ENCODE measurements at regions not wholly inside any gene's neighbourhood (a gene's known extent, or its start where the extent isn't known, plus 50 kb on each side); places are given as distances from the start of the nearest gene placed in this dataset.

DNA sequence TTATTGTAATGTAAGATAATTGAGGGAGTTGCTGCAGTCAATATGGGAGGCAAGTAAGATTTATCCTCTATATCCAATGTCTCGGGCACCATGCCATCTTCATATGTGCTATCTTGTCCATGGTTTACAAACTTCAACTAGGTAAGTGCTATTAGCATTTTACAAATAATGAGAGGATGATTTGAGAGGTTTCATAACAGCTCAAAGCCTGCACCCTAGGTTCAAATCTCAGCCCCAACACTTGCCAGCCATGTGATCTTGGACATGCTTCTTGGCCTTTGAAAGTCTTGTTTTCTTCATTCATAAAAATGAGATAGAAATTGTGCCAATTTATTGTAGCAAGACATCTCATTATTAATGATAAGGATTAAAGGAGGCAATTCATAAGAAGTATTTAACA is 108.8 kb downstream of the RND3 start:
- ChIA-PET CTCF (no interaction called here), POLR2A (no interaction called here)
- Histone ChIP-seq H3K9ac (no peak overlapping the region), H2AFZ (ENCODE audit: low read depth) (no peak overlapping the region), H3K4me2 (no peak overlapping the region), H3K36me3 (replicated peaks in 1 of 2; ENCODE audit: control insufficient read depth in 1 of 2, insufficient read depth in 2 of 2, low read length in 1 of 2) (no peaks in the 10 kb centered on the region), H3F3A (replicated peaks; ENCODE audit: insufficient read depth) (no peaks in the 10 kb centered on the region), H3K79me2 (ENCODE audit: insufficient read depth) (no peaks in the 10 kb centered on the region), H3K4me3 (ENCODE audit: low read depth in 2 of 2, low read length in 1 of 2) (no peak overlapping the region), H3K27me3 (ENCODE audit: insufficient read depth) (no peaks in the 10 kb centered on the region), H4K20me1 (ENCODE audit: insufficient read depth) (no peaks in the 10 kb centered on the region), H3K27ac (ENCODE audit: low read depth in 2 of 2, low read length in 1 of 2) (no peak overlapping the region), H3K9me2 (no peaks in the 10 kb centered on the region), H3K9me3 (no peaks in the 10 kb centered on the region), H3K4me1 (ENCODE audit: control insufficient read depth in 1 of 2, insufficient read depth in 2 of 2, low read depth in 1 of 2, low read length in 1 of 2) (no peaks in the 10 kb centered on the region)
- no peak for TF ChIP-seq RCOR1 (IDR thresholded peaks at IDR 0.05; ENCODE audit: low read length)
- TF ChIP-seq RFX5 (IDR thresholded peaks at IDR 0.05; ENCODE audit: low read length), result no peak
- no peak for TF ChIP-seq JUND (IDR thresholded peaks at IDR 0.05)
- no peak for TF ChIP-seq ELF1 (IDR thresholded peaks at IDR 0.05)
- TF ChIP-seq RAD21 (IDR thresholded peaks at IDR 0.05; ENCODE audit: low read length), result no peak
- TF ChIP-seq, protein P1, sequence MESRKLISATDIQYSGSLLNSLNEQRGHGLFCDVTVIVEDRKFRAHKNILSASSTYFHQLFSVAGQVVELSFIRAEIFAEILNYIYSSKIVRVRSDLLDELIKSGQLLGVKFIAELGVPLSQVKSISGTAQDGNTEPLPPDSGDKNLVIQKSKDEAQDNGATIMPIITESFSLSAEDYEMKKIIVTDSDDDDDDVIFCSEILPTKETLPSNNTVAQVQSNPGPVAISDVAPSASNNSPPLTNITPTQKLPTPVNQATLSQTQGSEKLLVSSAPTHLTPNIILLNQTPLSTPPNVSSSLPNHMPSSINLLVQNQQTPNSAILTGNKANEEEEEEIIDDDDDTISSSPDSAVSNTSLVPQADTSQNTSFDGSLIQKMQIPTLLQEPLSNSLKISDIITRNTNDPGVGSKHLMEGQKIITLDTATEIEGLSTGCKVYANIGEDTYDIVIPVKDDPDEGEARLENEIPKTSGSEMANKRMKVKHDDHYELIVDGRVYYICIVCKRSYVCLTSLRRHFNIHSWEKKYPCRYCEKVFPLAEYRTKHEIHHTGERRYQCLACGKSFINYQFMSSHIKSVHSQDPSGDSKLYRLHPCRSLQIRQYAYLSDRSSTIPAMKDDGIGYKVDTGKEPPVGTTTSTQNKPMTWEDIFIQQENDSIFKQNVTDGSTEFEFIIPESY (IDR thresholded peaks at IDR 0.05; ENCODE audit: borderline replicate concordance, low read depth), result no peak
- no peak for TF ChIP-seq RXRA (IDR thresholded peaks at IDR 0.05; ENCODE audit: borderline replicate concordance, low read depth)
- TF ChIP-seq, protein P2, sequence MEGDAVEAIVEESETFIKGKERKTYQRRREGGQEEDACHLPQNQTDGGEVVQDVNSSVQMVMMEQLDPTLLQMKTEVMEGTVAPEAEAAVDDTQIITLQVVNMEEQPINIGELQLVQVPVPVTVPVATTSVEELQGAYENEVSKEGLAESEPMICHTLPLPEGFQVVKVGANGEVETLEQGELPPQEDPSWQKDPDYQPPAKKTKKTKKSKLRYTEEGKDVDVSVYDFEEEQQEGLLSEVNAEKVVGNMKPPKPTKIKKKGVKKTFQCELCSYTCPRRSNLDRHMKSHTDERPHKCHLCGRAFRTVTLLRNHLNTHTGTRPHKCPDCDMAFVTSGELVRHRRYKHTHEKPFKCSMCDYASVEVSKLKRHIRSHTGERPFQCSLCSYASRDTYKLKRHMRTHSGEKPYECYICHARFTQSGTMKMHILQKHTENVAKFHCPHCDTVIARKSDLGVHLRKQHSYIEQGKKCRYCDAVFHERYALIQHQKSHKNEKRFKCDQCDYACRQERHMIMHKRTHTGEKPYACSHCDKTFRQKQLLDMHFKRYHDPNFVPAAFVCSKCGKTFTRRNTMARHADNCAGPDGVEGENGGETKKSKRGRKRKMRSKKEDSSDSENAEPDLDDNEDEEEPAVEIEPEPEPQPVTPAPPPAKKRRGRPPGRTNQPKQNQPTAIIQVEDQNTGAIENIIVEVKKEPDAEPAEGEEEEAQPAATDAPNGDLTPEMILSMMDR (IDR thresholded peaks at IDR 0.05), result no peak
- no peak for TF ChIP-seq FOXM1 (IDR thresholded peaks at IDR 0.05; ENCODE audit: low read depth)
- no peak for TF ChIP-seq CHD2 (IDR thresholded peaks at IDR 0.05; ENCODE audit: low read length, partially characterized antibody)
- TF ChIP-seq FOSL2 (IDR thresholded peaks at IDR 0.05; ENCODE audit: borderline replicate concordance, low read depth), result no peak
- no peak for TF ChIP-seq TEAD4 (IDR thresholded peaks at IDR 0.05; ENCODE audit: borderline replicate concordance, insufficient read depth)
- no peak for TF ChIP-seq NFIC (IDR thresholded peaks at IDR 0.05; ENCODE audit: borderline replicate concordance)
- no peak for TF ChIP-seq SIN3A (IDR thresholded peaks at IDR 0.05; ENCODE audit: borderline replicate concordance, low read depth, low read length)
- TF ChIP-seq, protein P3, sequence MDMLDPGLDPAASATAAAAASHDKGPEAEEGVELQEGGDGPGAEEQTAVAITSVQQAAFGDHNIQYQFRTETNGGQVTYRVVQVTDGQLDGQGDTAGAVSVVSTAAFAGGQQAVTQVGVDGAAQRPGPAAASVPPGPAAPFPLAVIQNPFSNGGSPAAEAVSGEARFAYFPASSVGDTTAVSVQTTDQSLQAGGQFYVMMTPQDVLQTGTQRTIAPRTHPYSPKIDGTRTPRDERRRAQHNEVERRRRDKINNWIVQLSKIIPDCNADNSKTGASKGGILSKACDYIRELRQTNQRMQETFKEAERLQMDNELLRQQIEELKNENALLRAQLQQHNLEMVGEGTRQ (IDR thresholded peaks at IDR 0.05; ENCODE audit: borderline replicate concordance, low read depth, low read length), result no peak
- TF ChIP-seq MXI1 (IDR thresholded peaks at IDR 0.05; ENCODE audit: low read depth, low read length), result no peak
- no peak for TF ChIP-seq YY1 (IDR thresholded peaks at IDR 0.05; ENCODE audit: low read depth)
- DNase-seq, result no peak
- WGBS (ENCODE audit: low lambda C conversion rate), result 96% methylated on average over 1 of the region's 1 CpG
